ENCODE measurements at regions not wholly inside any gene's neighbourhood (a gene's known extent, or its start where the extent isn't known, plus 50 kb on each side); places are given as distances from the start of the nearest gene placed in this dataset.

DNA sequence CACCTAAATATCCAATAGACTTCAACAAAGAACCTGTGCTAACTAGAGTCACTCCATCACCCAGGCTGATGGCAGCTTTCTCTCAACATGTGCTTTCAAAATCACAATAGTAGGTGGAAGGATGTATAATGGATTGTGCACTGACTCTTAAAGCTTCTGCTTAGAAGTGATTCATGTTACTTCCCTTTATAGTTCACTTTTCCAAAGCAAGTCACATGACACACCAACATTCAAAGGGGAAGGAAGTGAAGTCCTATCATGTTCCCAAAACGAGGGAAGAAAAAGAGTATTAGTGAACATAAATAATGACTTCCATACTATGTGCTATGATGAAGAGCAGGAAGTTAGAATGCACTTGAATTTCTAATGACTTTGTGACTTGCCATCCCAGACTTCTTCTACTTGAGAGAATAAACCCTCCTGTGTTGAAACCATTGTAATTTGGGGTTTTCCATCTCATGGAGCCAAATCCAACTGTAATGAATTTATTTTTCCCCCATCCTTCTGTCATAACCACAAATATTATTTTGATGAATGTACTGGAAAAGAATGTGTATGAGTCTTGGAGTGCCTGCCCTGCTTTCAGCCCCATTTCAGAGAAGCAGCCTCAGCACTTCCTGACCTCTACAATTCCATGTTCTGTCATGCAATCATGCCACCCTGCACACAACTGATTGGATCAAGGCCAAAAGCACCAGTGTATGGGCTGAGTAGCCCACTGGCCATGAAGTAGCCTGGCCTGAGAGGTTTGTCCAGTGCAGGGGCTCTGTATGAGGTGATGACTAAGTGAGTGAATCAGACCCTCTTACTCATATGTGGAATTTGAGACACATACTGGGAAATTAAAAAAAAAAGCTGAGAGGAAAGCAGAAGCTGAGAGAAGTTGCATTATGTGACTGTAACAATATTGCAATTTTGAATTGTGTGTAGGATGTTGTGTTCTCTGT, 525.9 kb upstream of the CLINT1 start:
- TF ChIP-seq, protein P1, sequence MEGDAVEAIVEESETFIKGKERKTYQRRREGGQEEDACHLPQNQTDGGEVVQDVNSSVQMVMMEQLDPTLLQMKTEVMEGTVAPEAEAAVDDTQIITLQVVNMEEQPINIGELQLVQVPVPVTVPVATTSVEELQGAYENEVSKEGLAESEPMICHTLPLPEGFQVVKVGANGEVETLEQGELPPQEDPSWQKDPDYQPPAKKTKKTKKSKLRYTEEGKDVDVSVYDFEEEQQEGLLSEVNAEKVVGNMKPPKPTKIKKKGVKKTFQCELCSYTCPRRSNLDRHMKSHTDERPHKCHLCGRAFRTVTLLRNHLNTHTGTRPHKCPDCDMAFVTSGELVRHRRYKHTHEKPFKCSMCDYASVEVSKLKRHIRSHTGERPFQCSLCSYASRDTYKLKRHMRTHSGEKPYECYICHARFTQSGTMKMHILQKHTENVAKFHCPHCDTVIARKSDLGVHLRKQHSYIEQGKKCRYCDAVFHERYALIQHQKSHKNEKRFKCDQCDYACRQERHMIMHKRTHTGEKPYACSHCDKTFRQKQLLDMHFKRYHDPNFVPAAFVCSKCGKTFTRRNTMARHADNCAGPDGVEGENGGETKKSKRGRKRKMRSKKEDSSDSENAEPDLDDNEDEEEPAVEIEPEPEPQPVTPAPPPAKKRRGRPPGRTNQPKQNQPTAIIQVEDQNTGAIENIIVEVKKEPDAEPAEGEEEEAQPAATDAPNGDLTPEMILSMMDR (IDR thresholded peaks at IDR 0.05; ENCODE audit: insufficient read depth, low read length, poor library complexity, severe bottlenecking), result no peak
- Histone ChIP-seq H3K36me3 (ENCODE audit: control insufficient read depth, insufficient read depth, low read length) (no peaks in the 10 kb centered on the region), H3K27me3 (replicated peaks; ENCODE audit: control insufficient read depth, insufficient read depth, low read length) (no peaks in the 10 kb centered on the region), H3K4me3 (replicated peaks; ENCODE audit: low read depth, low read length) (no peak overlapping the region)
- DNase-seq (ENCODE audit: extremely low read depth, insufficient read length), result no peak

DNA sequence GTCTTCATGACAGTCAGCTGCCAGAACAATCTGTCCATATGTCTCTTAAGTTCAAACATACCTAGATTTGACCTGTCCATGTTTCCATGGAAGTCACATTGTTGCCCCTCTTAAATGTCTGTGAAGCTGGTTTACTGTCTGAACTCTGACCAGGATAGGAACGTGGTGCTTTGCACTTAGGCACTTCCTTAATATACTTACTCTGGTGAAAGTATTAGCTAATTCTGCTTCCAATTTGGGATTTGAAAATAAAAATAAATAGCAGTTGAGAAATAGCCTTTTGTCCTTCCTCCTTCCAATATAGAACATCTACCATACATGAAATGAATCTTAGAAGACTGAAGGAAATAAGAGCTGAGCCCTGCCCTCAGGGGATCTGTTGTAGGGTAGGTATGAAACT, 524.5 kb upstream of the CLINT1 start:
- TF ChIP-seq, protein P1 (IDR thresholded peaks at IDR 0.05; ENCODE audit: insufficient read depth, low read length, poor library complexity, severe bottlenecking), result no peak
- no peaks in the 10 kb centered on the region for H3K36me3 ChIP-seq (ENCODE audit: control insufficient read depth, insufficient read depth, low read length)

DNA sequence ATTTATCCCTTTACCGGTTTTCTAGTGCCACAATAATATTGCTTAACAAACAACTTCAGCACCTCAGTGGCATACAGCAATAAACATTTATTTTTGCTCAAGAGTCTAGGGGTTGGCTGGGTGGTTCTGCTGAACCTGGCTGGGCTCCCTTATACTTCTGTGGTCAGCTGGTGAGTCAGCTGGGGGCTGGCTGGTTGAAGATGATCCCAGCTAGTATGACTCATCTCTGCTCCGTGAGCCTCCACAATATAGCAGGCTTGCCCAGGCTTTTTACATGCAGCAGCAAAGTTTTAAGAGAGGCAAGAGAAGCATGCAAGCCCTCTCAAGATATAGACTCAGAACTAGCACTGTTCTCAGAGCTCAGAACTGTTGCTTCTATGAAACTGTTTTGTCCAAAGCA, 523.5 kb upstream of the CLINT1 start:
- DNase-seq (ENCODE audit: extremely low read depth, insufficient read length), result no peak
- TF ChIP-seq, protein P1 (IDR thresholded peaks at IDR 0.05; ENCODE audit: insufficient read depth, low read length, poor library complexity, severe bottlenecking), result no peak
- no peaks in the 10 kb centered on the region for H3K36me3 ChIP-seq (ENCODE audit: control insufficient read depth, insufficient read depth, low read length)
- H3K27me3 ChIP-seq (replicated peaks; ENCODE audit: control insufficient read depth, insufficient read depth, low read length), result no peaks in the 10 kb centered on the region
- H3K4me3 ChIP-seq (replicated peaks; ENCODE audit: low read depth, low read length), result no peak overlapping the region

More for the DNA sequence above, 524.5 kb upstream of the CLINT1 start:
- Histone ChIP-seq H3K27me3 (replicated peaks; ENCODE audit: control insufficient read depth, insufficient read depth, low read length) (no peaks in the 10 kb centered on the region), H3K4me3 (replicated peaks; ENCODE audit: low read depth, low read length) (no peak overlapping the region)
- DNase-seq (ENCODE audit: extremely low read depth, insufficient read length), result no peak

DNA sequence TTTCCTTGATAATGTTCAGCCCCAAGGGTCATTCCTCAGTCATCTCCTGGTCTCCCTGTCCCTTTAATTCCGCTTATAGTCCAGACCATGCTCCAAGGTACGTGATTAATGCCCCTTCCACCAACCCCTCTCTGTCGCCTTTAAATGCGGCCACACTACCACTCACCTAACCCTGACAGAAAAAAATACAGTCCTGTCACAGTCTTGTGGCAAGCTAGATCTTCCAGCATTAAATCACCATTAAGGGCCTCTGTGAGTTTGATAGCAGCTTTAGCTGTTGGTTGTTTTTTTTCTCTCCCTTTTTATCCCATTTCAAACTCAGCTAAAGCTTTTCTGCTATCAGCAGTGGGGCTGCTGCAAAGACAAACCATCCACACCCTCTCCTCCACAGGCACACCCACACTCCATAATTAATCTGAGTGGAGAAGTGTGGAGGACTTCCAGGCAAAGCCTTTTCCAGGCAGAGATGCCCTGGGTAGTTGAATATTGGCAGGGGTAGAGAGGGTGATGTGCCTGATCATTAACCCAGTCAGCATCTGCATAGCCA, 522.7 kb upstream of the CLINT1 start:
- TF ChIP-seq, protein P1 (IDR thresholded peaks at IDR 0.05; ENCODE audit: insufficient read depth, low read length, poor library complexity, severe bottlenecking), result no peak
- H3K36me3 ChIP-seq (ENCODE audit: control insufficient read depth, insufficient read depth, low read length), result no peaks in the 10 kb centered on the region
- no peaks in the 10 kb centered on the region for H3K27me3 ChIP-seq (replicated peaks; ENCODE audit: control insufficient read depth, insufficient read depth, low read length)
- no peak for DNase-seq (ENCODE audit: extremely low read depth, insufficient read length)
- no peak overlapping the region for H3K4me3 ChIP-seq (replicated peaks; ENCODE audit: low read depth, low read length)

DNA sequence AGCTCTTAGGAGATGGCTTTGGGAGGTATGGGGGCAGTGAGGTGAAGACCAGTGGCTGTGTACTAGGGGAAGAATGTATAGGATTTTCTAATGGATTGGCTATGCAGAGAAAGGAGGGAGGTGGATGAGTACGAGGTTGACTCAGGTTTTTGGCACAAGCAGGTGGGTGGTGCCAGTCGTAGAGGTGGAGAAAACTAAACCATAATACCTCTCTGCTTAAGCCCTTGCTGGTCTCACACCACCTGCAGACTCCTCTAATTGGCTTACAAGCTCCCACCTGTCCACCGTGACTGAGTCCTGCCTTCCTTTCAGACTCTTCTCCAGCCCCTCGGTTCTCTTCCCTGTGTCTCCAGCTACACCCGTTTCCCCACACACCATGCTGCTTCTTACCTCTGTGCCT, 521.7 kb upstream of the CLINT1 start:
- Histone ChIP-seq H3K27me3 (replicated peaks; ENCODE audit: control insufficient read depth, insufficient read depth, low read length) (no peaks in the 10 kb centered on the region), H3K36me3 (ENCODE audit: control insufficient read depth, insufficient read depth, low read length) (no peaks in the 10 kb centered on the region), H3K4me3 (replicated peaks; ENCODE audit: low read depth, low read length) (no peak overlapping the region)
- TF ChIP-seq, protein P1 (IDR thresholded peaks at IDR 0.05; ENCODE audit: insufficient read depth, low read length, poor library complexity, severe bottlenecking), result no peak
- no peak for DNase-seq (ENCODE audit: extremely low read depth, insufficient read length)

Data from GM06990 (cell line).